ENCODE measurements at regions not wholly inside any gene's neighbourhood (a gene's known extent, or its start where the extent isn't known, plus 50 kb on each side); places are given as distances from the start of the nearest gene placed in this dataset.

GRCh38 chr6:130575971-130576370, 210.2 kb downstream of the TMEM200A start:
- Histone ChIP-seq H3K36me3 (no peaks in the 10 kb centered on the region), H3K27me3 (no peaks in the 10 kb centered on the region), H3K27ac (no peak overlapping the region), H3K4me3 (no peak overlapping the region), H3K4me1 (no peaks in the 10 kb centered on the region), H3K9me3 (no peaks in the 10 kb centered on the region)
- WGBS, result 81% methylated on average over 2 of the region's 2 CpGs
- DNase-seq (ENCODE audit: low spot score in 2 of 2), result no peak
- TF ChIP-seq EP300 (IDR thresholded peaks at IDR 0.05), result no peak

- no peak overlapping the region for H3K27ac ChIP-seq
- H3K4me3 ChIP-seq, result no peak overlapping the region
- no peaks in the 10 kb centered on the region for H3K4me1 ChIP-seq
- no peak for TF ChIP-seq POLR2AphosphoS5 (IDR thresholded peaks at IDR 0.05)
- no peak for TF ChIP-seq POLR2A (IDR thresholded peaks at IDR 0.05)
- TF ChIP-seq CTCF (IDR thresholded peaks at IDR 0.05), result no peak
- TF ChIP-seq EP300 (IDR thresholded peaks at IDR 0.05), result no peak
- no peaks in the 10 kb centered on the region for H3K27me3 ChIP-seq
- no peak for DNase-seq (ENCODE audit: low spot score in 2 of 2)
- no peaks in the 10 kb centered on the region for H3K9me3 ChIP-seq
- WGBS, result 69% methylated on average over 7 of the region's 8 CpGs
- H3K36me3 ChIP-seq, result no peaks in the 10 kb centered on the region
These were observed 211.5 kb downstream of the TMEM200A start for GRCh38 chr6:130577178-130577919.

GRCh38 chr6:130578713-130579112, 212.9 kb downstream of the TMEM200A start:
- WGBS, result 89% methylated on average over 3 of the region's 3 CpGs
- Histone ChIP-seq H3K27ac (no peak overlapping the region), H3K4me1 (no peaks in the 10 kb centered on the region), H3K36me3 (no peaks in the 10 kb centered on the region), H3K27me3 (no peaks in the 10 kb centered on the region), H3K9me3 (no peaks in the 10 kb centered on the region), H3K4me3 (no peak overlapping the region)
- TF ChIP-seq CTCF (IDR thresholded peaks at IDR 0.05), result no peak
- no peak for TF ChIP-seq POLR2A (IDR thresholded peaks at IDR 0.05)
- no peak for TF ChIP-seq EP300 (IDR thresholded peaks at IDR 0.05)
- no peak for TF ChIP-seq POLR2AphosphoS5 (IDR thresholded peaks at IDR 0.05)
- no peak for DNase-seq (ENCODE audit: low spot score in 2 of 2)

GRCh38 chr6:130583268-130583667, 217.5 kb downstream of the TMEM200A start:
- H3K4me1 ChIP-seq, result no peaks in the 10 kb centered on the region
- H3K27ac ChIP-seq, result no peak overlapping the region
- no peaks in the 10 kb centered on the region for H3K9me3 ChIP-seq
- no peaks in the 10 kb centered on the region for H3K36me3 ChIP-seq
- DNase-seq (ENCODE audit: low spot score in 2 of 2), result no peak
- no peak overlapping the region for H3K4me3 ChIP-seq
- no peaks in the 10 kb centered on the region for H3K27me3 ChIP-seq
- 92% methylated on average over 11 of the region's 11 CpGs for WGBS
- no peak for TF ChIP-seq EP300 (IDR thresholded peaks at IDR 0.05)
- TF ChIP-seq POLR2AphosphoS5 (IDR thresholded peaks at IDR 0.05), result no peak
- TF ChIP-seq POLR2A (IDR thresholded peaks at IDR 0.05), result no peak
- no peak for TF ChIP-seq CTCF (IDR thresholded peaks at IDR 0.05)

GRCh38 chr6:130585587-130585986, 219.8 kb downstream of the TMEM200A start:
- no peak for TF ChIP-seq POLR2A (IDR thresholded peaks at IDR 0.05)
- TF ChIP-seq CTCF (IDR thresholded peaks at IDR 0.05), result no peak
- no peak for TF ChIP-seq EP300 (IDR thresholded peaks at IDR 0.05)
- TF ChIP-seq POLR2AphosphoS5 (IDR thresholded peaks at IDR 0.05), result no peak
- H3K4me3 ChIP-seq, result no peak overlapping the region
- H3K4me1 ChIP-seq, result no peaks in the 10 kb centered on the region
- no peaks in the 10 kb centered on the region for H3K36me3 ChIP-seq
- 82% methylated on average over 5 of the region's 5 CpGs for WGBS
- no peak overlapping the region for H3K27ac ChIP-seq
- H3K27me3 ChIP-seq, result no peaks in the 10 kb centered on the region
- H3K9me3 ChIP-seq, result no peaks in the 10 kb centered on the region
- DNase-seq (ENCODE audit: low spot score in 2 of 2), result no peak

Measured in suprapubic skin (tissue), 4 donors.